ENCODE measurements at regions not wholly inside any gene's neighbourhood (a gene's known extent, or its start where the extent isn't known, plus 50 kb on each side); places are given as distances from the start of the nearest gene placed in this dataset.
A peak's percentile ranks its signal among the peaks of the same experiment; 100 is the strongest.

DNA sequence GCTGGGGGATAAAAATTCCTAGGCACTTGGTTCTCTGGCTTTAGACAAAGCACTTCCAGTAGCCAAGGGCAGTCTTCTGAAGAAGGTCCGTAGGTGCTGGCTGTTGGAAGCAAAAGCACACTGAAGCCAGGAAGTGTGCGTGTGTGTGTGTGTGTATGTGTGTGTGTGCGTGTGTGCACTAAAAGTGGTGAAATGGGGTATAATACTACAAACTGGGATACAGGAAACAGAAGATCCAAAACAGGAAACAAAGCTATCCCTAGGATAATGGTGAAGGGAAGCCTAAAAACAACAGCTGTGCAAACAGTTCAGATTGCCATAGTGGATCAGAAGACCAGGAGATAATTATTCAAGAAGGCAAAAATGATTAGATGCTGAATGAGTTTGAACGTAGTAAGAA, 103.4 kb downstream of the IL20RB start:
- DNase-seq = no peak

DNA sequence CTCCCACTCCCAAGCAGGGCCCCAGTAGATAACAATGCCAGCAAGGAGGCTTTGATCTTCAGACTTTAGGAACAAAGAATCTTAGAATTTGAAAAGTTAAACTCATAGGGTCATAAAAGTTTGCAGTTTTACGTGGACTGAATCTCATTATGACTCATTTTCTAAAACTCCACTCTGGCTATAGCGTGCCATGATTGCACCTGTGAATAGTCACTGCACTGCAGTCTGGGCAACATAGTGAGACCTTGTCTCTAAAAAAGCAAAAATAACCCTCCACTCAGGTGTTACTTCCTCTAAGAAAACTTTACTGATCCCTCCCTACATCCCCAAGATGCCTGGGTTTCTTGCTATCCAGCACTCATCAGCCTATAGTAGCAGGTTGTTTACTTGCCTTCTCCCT, 104.5 kb downstream of the IL20RB start:
- no peak for DNase-seq

DNA sequence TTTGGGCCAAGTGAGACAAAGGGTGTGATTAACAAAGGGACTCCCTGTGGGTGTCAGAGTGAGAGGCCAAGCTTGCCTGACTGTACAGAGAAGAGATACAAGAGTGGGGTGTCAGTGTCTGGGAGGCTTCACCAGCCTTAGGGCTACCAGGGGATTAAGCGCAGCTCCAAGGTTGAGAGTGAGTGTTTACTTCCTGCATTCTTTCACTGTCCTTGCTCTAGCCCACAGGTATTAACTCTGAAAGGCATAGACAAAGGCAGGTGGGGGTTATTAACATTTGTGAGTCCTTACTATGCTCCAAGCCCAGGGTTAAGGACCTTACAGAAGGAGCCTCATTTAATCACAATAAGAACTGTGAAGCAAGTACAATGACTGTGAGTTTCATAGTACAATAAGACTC, 107.6 kb downstream of the IL20RB start:
- no peak for DNase-seq

DNA sequence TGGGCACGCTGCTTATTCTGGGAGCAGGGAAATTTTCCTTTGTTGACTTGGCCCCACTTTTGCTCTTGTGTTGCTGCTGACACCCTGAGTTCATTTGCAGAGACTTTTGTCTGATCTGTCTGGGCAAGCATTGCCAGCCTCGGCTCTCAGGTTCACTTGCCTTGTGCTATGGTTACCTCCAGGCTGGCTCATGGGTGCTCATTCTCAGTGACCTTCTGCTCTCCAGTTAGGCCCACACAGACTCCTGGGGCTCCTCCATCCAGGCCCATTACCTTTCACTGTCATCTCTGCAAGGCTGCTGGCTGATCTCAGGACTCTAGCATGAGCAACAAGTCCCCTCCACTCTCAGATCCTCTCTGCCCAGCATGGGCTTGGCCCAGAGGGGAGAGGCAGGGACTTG, 108.3 kb downstream of the IL20RB start:
- no peak for DNase-seq

DNA sequence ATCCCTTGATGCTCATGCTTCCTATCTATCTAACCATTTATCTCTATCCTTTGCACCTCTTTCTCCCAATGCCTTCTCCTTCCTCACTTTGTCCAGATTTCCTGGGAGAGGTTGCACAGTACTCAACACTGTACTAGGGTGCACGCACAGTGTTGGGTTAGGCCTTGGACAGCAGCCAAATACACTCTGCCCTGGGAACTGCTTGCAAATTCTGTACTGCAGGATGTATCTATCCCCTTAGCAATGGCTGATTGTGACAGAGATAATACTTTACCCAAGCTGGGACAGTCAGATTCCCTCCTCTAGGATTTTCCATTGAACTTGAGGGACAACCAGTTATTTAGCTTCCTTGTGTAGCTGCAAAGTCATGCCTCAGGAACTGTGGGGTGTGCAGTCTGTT, 113.3 kb downstream of the IL20RB start:
- DNase-seq = no peak

DNA sequence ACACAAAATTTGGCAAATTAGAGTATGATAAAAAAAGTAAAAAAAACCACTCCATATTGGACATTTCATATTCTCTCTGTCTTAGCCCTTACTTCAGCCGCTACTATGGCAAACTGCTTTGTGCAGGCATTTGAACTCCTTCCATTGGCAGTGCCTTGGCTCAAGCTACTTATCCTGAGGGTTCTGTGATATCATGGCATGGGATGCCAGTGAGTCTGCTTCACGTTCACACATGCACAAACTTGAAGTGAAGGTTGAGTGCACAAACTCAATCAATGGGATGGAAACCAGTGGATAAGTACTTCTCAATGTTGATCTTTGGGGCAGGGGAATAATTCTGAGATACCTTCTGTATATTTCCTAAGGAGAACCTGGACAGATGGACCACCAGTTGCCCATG, 117.2 kb downstream of the IL20RB start:
- DNase-seq = no peak

DNA sequence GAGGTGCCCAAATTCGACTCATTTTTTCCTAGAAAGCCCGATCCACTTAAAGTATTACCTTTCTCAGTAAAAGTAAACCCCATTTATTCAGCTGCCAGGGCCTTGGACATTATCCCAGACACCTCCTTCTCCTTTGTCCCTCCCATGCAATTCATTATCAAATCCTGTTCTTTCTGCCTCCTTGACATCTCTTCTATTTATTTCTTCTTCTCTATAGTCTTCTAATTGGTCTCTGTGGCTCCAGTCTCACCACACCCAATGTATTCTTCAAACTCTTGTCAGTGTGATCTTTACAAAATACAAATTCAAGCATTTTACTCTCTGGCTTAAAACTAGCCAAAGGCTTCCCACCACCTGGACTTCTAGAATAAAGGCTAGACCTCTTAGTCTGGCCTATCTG, 120.3 kb downstream of the IL20RB start:
- no peak for DNase-seq

DNA sequence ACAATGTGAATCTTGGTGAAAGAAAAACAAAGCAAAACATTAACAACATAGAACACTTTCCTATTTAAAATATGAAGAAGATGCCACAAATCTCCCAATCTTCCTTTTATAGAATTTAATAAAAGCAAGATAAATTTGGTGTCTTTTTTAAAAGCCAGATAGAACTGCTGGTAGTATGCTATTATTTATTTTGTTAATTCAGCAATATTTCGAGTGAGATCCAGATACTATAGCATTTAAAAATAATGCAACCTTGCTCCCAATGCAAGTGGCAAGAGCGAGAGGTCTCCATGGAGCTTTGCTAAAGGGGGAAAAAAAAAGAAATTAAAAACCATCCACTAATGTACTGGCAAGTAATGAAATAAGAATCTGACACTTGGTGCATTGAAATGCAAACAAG, 121.8 kb downstream of the IL20RB start:
- DNase-seq = no peak

DNA sequence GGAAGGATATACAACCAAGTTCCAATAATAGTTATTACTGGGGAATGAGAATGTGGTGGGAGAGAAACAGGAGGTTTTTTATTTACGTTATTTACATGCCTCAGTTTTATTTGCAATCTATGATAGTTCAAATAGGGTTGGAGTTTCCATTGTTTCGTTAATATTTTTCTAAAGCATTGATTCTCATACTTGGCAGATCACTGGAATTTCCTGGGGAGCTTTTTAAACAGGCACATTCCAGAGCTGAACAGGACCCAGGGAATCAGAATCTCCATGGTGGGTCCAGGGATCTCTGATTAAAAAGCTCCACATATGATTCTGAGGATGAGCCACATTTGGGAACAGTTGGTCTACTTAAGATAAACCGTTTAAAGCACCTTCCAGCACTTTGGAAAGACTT, 123.9 kb downstream of the IL20RB start:
- no peak for DNase-seq

DNA sequence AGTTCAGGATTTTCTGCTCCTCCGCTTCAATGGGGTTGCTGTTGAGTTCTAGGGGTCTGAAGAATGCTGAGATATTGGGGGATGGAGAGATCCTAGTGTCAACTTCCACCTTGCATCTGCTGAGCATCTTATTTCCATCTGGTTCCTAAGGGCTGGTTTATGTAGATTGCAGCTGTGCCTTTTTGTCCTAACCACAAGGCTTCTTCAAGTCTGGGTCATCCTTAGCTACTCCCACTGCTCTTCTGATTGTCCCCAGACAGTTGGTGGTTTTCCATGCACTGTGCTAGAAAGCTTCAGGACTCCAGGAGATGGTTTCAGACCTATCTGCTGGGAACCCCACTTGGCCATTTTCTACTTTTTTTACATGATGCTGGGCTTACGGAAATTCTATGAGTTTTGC, 125.0 kb downstream of the IL20RB start:
- no peak for DNase-seq

DNA sequence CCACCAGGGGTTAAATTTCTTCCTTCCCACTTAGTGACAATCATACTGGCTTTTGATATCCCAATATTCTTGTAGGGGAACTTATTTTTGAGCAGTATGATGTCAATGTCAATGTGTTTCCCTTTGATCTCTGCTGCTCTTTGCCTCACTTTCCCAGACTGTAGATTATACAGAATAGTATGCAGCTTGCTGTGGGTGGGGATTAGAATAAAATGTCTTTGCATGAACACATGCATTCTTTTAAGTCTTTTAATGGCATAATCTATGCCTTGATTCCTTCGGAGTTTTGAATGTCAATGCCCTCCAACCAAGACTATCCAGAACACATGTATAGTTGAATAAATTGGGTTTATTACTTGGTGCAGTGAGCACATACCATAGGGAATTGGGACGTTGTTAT, 125.5 kb downstream of the IL20RB start:
- DNase-seq = no peak

DNA sequence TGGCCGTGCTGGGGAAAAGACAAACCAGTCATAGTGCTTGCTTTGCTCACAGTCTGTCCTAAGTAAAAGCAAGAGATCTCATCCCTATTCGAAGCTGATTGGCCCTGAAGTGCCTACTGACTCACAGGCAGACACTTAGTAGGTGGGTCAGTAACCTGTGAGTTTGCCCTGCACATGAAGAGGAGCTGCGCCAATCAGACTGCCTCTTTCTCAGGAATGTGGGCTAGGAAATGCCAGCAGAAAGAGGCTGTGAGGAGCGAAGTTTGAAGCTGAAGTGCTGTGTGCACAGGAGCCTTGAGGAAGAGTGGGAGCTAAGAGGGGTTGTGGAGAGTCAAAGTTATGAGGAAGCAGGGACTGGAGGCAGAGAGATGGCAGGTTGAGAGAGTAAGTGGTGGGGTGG, 126.8 kb downstream of the IL20RB start:
- no peak for DNase-seq

DNA sequence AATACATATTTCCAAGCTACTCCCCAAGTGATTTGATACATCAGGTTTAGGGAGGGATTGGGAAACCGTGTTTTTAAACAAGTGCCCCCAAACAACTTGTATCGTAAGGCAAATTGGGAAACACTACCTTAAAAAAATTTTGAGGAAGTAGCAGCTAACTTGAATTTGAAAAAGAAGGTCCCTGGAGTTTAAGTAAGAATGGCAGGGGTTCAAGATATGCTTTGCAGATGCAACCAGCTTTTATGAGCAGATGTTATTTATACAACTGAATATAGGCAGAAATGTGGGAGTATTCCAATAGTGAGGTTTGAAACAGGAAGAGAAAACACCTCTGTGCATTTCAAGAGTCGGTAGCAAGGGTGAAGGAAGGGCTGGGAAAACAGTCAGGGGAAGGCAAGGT, 139.6 kb downstream of the IL20RB start:
- no peak for DNase-seq

DNA sequence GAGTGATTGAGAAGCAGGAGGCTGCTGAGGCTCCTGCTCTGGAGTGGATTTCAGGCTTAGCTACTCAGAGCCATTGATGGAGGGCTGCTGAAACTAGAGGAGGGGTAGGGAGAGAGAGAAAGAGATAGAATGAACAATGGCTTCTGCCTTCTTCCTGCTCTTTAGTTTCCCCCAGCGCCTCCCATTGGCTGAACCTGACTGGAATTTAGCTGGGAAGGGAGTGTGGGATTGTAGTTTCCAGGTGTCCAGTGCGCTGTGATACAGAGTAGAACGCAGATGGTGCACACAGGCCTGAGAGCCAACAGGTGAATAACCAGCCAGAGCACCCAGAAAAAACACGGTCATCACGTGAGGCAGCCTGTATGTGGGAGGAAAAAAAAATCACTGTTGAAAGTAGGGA, 140.1 kb downstream of the IL20RB start:
- no peak for DNase-seq

DNA sequence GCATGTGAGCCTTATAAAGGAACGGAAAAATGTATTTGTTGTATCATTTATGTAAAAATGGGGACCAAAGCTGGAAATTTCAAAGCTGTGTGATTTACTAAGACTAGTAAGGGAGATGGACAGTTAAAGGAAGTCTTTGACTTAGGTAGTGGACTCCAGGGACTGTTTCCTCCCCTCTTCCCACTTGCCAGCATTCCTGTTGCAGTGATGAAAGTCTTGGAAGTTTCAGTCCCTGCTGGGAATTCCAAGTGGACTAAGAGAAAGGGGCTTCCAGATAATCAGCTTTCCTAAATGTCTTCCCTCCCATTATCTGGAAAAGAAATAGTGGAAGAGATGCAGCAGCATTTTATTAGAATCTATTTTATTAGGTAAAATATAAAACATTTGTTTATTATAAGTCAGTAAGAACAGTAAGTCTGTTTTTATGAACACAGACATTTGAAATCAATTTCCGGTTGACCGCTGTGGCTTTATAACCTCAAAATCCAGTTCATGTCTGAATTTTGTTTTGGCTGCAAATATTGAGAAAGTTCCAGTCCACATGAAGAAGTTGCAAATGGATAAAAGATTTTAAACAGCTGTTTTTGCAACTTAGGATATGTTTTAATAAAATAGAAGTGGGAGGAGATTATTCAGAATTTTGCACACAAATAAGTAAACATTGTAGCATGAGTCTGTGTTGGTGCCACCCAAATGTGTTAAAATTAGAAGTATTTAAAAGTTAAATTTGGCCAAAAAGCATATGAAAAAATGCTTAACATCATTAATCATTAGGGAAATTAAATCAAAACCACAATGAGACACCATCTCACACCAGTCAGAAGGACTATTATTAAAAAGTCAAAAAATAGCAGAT, 141.8 kb downstream of the IL20RB start:
- DNase-seq = no peak

DNA sequence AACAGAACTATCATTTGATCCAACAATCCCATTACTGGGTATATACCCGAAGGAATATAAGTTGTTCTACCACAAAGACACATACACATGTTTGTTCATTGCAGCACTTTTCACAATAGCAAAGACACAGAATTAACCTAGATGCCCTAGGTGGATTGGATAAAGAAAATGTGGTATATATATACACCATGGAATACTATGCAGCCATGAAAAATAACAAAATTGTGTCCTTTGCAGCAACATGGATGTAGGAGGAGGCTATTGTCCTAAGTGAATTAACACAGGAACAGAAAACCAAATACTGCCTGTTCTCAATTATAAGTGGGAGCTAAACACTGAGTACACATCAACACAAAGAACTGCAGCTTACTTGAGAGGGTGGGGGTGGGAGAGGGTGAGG, 142.5 kb downstream of the IL20RB start:
- DNase-seq = no peak

DNA sequence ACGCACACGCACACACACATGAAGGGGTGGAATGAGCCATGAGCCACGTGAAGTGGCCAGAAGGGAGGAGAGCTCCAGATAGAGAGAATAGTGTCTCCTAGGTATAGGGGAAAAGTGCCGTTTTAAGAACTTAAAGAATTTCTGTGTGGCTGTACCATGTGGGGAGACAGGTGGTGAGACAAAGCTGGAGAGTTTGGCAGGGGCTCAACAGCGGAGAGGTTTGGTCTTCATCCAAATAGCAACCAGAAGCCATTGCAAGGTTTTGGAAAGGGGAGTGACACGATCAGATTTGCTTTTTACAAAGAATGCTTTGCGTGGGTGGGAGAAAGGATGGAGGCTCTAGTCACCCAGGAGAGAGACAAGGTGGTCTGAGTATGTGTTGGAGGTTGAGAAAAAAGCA, 146.0 kb downstream of the IL20RB start:
- no peak for DNase-seq

DNA sequence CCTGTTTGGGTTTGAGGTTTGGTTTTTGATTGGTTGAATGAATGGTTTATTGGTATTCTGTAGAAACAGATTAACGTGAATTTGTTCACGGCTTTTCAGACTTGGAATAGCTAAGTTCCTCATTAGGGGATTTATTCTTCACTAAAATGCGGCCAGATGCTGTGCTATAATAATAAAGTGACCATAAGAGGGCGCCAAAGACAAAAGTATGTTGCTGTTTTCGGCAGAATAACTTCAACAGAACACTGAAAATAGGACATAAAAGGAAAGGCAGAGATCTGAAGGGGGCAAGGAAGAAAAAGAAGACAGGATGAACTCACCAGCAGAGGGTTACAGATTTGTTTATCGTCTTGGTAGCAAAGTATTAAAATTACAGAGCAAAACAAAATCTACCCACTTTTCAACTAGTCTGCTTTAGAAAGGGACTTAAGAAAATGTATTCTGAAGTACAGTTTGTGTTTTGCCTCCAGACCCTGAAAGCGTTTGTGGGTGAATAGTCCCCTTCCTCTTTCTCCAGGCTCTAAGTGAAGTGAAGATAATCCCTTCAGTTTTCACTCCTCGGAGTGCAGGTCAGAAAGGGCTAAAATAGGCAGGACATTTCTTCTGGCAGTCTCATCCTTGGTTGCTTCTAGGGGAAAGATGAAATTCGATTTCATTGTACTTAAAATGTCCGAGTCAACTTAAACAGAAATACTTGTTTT, 147.6 kb downstream of the IL20RB start:
- peak in 1 of 2 donors; percentile 40 for DNase-seq

DNA sequence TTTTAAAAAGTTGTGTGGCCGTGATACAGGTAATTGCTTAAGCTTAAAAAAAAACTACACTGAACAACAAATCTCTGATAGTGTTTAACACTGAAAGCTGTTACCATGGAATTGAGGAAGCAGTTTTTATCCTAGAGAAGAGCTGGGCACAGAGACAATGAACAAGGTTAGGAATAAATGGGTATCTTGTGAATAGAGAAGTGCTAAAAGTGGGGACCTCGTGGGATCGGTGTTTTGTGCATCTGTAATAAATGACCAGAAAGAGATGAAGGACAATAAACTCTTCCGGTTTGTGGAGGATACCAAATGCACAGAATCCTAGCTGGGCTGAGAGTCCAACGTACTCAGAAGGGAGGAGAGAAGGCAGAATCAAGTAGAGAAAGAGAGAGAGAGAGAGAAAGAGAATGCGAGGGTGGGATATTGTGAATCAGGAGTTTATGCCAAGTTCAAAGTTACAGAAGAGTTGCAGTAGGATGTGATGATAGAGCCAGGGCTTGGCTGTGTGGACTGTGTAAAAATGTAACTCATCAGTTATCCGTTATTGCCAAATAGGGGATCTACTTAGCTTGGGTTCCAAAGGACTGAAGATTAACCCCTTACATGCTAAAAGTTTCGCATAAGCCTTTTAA, 148.9 kb downstream of the IL20RB start:
- DNase-seq = no peak

DNA sequence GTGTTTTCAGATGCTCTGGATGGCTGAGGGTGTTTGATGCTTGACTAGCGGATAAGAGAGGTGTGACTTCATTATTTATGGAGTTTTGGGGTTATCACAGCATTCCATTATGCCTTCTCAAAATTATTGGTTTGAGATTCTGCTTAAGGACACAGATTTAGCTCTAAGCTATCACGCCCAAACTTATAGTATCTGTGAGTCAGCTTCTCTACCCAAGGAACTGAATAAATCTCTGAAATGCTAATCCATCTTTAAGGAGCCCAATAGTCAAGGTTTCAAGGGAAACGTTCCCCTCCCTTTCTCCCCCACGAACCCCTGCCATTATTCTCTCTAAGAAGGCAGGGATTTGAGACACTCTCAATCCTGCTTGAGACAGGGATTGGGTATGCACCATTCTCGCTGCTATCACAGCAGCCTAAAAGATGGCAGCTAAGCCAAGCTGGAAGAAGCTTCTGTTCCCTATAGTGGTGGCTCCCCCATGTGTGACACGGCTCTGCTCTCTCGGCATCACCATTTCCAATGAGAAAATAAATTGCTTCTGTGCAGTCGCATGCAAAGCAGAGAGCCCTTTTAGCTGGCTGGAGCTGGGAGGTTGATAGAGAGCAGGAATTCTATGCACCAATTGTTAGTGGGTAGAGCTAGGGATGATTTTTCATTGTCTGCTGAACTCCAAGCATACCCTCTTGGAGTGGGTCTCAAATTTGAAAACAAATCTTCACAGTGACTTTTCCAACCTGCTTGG, 151.1 kb downstream of the IL20RB start:
- DNase-seq = no peak

DNA sequence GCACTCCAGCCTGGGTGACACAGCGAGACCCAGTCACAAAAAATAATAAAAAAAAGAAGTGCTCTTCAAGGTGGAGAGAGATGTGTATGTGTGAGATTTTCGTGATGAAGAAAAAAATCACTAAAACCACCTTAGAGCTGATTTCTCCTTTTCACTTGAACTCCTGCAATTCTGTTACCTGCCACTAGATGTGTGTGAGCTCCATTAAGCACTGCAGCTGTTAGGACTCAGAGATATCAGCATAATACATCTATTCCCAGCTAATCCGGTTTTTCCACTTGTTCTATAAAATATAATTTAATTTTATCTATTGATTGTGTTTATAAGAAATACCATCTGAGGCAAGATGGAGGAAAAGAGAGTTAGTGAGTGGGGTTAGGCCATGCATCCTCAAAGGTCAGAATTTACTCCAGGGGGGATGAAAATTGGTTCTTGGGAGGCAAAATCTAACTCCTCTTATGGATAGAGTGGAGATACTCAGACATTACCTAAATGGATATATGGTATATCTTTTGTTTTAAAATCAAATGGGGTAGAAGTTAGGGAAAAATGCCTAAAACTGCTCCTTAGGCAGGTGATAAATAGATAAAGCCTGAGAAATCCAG, 152.7 kb downstream of the IL20RB start:
- peak in 1 of 2 donors; percentile 6 for DNase-seq

DNA sequence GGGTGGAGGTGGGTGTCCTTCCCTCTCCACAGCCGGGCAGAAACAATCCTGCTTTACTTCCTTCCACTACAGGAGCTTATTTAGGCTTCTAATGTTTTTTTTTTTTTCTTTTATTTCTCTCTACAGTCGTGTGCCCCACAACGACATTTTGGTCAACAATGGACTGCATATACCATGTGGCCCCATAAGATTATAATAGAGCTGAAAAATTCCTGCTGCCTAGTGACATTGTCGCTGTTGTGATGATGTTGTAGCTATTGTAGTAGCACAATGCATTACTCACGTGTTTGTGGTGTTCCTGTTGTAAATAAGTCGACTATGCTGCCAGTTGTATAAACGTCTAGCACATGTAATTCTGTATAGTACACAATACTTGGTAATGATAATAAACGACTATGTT, 153.7 kb downstream of the IL20RB start:
- DNase-seq = no peak

DNA sequence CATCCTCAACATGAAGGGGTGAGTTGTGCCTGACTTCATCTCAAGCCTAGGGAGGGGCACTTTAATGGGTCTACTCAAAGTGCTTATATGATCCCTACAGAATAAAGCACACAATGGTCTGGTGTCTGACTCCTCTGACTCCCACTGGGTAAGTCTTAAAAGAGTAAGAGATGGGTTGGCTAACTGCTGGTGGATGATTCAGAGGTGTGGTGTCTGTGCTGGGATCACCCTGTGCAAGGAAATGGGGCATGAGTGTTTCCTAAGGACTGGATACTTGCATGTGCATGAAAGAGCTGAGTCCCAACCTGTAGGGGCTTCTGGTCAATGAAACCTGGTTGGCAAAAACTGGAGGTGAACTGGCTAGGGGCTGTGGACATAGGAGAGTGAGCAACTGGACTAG, 158.8 kb downstream of the IL20RB start:
- DNase-seq = no peak
